Neural cell (in vitro differentiated cells): ENCODE measurements at regions not wholly inside any gene's neighbourhood (a gene's known extent, or its start where the extent isn't known, plus 50 kb on each side); places are given as distances from the start of the nearest gene placed in this dataset.

Experiments used
- H2AFZ ChIP-seq: fragments of 200-600, 300-800 bp; sonication (generic), shearing (Covaris generic); 2 replicates; pipeline ENCODE4 v1.6.0; 2014; ENCODE audit warnings: low read depth, mild to moderate bottlenecking, antibody characterized with exemption, low read length, moderate library complexity
- H3F3A ChIP-seq: fragments of 200-600 bp; shearing (Covaris generic); 2 replicates; pipeline ENCODE4 v1.6.1; 2016; ENCODE audit warnings: mild to moderate bottlenecking, moderate library complexity, mixed read lengths, antibody characterized with exemption, low read length; ENCODE audit not compliant: insufficient read depth, poor library complexity, severe bottlenecking
- H3K27ac ChIP-seq: fragments of 200-600, 300-800 bp; sonication (generic), shearing (Covaris generic); 2 replicates; pipeline ENCODE4 v1.5.1; 2014; ENCODE audit warnings: mild to moderate bottlenecking, low read length, moderate library complexity
- H3K27me3 ChIP-seq: fragments of 300-800, 200-600 bp; sonication (generic), shearing (Covaris generic); 2 replicates; pipeline ENCODE4 v1.6.0; 2014; ENCODE audit warnings: mild to moderate bottlenecking, low read depth, low read length, moderate library complexity; ENCODE audit not compliant: insufficient read depth
- H3K36me3 ChIP-seq: fragments of 300-800, 200-600 bp; sonication (generic), shearing (Covaris generic); 2 replicates; pipeline ENCODE4 v1.5.1; 2014; ENCODE audit warnings: mild to moderate bottlenecking, antibody characterized with exemption, low read length, moderate library complexity; ENCODE audit not compliant: insufficient read depth
- H3K4me2 ChIP-seq: fragments of 300-800, 200-600 bp; sonication (generic), shearing (Covaris generic); 2 replicates; pipeline ENCODE4 v1.6.0; 2014; ENCODE audit warnings: mild to moderate bottlenecking, low read length
- H3K4me3 ChIP-seq: fragments of 300-800, 200-600 bp; sonication (generic), shearing (Covaris generic); 2 replicates; pipeline ENCODE4 v1.5.1; 2014; ENCODE audit warnings: mild to moderate bottlenecking, low read length, moderate library complexity
- H3K79me2 ChIP-seq: fragments of 200-600 bp; shearing (Covaris generic); replicated peaks from 2 replicates; pipeline ENCODE4 v1.6.0; 2014; ENCODE audit warnings: mild to moderate bottlenecking, low read length, moderate library complexity; ENCODE audit not compliant: insufficient read depth
- H3K9ac ChIP-seq: fragments of 300-800, 200-600 bp; sonication (generic), shearing (Covaris generic); 2 replicates; pipeline ENCODE4 v1.6.1; 2016; ENCODE audit warnings: mild to moderate bottlenecking, low read length, mixed read lengths
- H3K9me2 ChIP-seq: fragments of 200-600 bp; shearing (Covaris generic); 2 replicates; pipeline ENCODE4 v1.6.1; 2016; ENCODE audit warnings: mild to moderate bottlenecking, low read length, mixed read lengths; ENCODE audit not compliant: insufficient read depth
- H3K9me3 ChIP-seq: fragments of 200-600, 300-800 bp; sonication (generic), shearing (Covaris generic); 2 replicates; pipeline ENCODE4 v1.6.1; 2016; ENCODE audit warnings: mild to moderate bottlenecking, mixed run types, low read length, moderate library complexity, mixed read lengths
- H4K20me1 ChIP-seq: fragments of 200-600 bp; shearing (Covaris generic); 2 replicates; pipeline ENCODE4 v1.6.1; 2016; ENCODE audit warnings: mild to moderate bottlenecking, mixed run types; ENCODE audit not compliant: insufficient read depth
- CTCF ChIP-seq: fragments of 450-650 bp; IDR thresholded peaks from 2 replicates; pipeline ENCODE4 v1.5.1; 2014; ENCODE audit warnings: antibody characterized with exemption, mild to moderate bottlenecking, moderate library complexity; ENCODE audit not compliant: poor library complexity, severe bottlenecking
- EP300 ChIP-seq: fragments of 450-650 bp; conservative IDR thresholded peaks from 2 replicates; pipeline ENCODE4 v1.6.1; 2014; ENCODE audit warnings: antibody characterized with exemption, mild to moderate bottlenecking, moderate library complexity; ENCODE audit not compliant: poor library complexity, severe bottlenecking
- EZH2 ChIP-seq: fragments of 200-600, 300-800 bp; shearing (Covaris generic), sonication (generic); IDR thresholded peaks from 2 replicates; pipeline ENCODE4 v1.6.1; 2014; ENCODE audit warnings: antibody characterized with exemption, low read length, borderline replicate concordance, mild to moderate bottlenecking; ENCODE audit not compliant: insufficient read depth, poor library complexity, severe bottlenecking
- MXI1 ChIP-seq: fragments of 450-650 bp; conservative IDR thresholded peaks from 2 replicates; pipeline ENCODE4 v1.6.1; 2014; ENCODE audit warnings: antibody characterized with exemption, mild to moderate bottlenecking; ENCODE audit not compliant: poor library complexity, severe bottlenecking
- POLR2AphosphoS5 ChIP-seq: IDR thresholded peaks from 2 replicates; pipeline ENCODE4 v1.6.1; 2012
- RAD21 ChIP-seq: fragments of 450-650 bp; conservative IDR thresholded peaks from 2 replicates; pipeline ENCODE4 v1.6.1; 2014; ENCODE audit warnings: antibody characterized with exemption, mild to moderate bottlenecking, moderate library complexity
- REST ChIP-seq: IDR thresholded peaks from 2 replicates; pipeline ENCODE4 v1.6.1; 2012; ENCODE audit warnings: borderline replicate concordance
- SMC3 ChIP-seq: fragments of 450-650 bp; conservative IDR thresholded peaks from 2 replicates; pipeline ENCODE4 v1.6.1; 2014; ENCODE audit warnings: antibody characterized with exemption, mild to moderate bottlenecking, moderate library complexity; ENCODE audit not compliant: poor library complexity
- TAF1 ChIP-seq: IDR thresholded peaks from 2 replicates; pipeline ENCODE4 v1.6.1; 2012; ENCODE audit warnings: low read depth

GRCh38 chr1:47621483-47621882 lies 183.6 kb downstream of the FOXD2 start:
- H3F3A ChIP-seq, result no peaks in the 10 kb centered on the region
- no peaks in the 10 kb centered on the region for H3K36me3 ChIP-seq
- TF ChIP-seq TAF1 (no peak), EP300 (no peak), POLR2AphosphoS5 (no peak), REST (no peak), EZH2 (no peak), RAD21 (no peak), SMC3 (no peak), MXI1 (no peak), CTCF (no peak)
- no peak overlapping the region for H3K4me3 ChIP-seq
- H3K27me3 ChIP-seq, result no peaks in the 10 kb centered on the region
- no peaks in the 10 kb centered on the region for H3K9me3 ChIP-seq
- H3K4me2 ChIP-seq, result no peak overlapping the region
- no peaks in the 10 kb centered on the region for H3K9me2 ChIP-seq
- no peaks in the 10 kb centered on the region for H3K79me2 ChIP-seq
- no peak overlapping the region for H3K27ac ChIP-seq
- H2AFZ ChIP-seq, result no peak overlapping the region
- no peak overlapping the region for H3K9ac ChIP-seq
- H4K20me1 ChIP-seq, result no peaks in the 10 kb centered on the region

- Histone ChIP-seq H3K36me3 (no peaks in the 10 kb centered on the region), H3K79me2 (no peaks in the 10 kb centered on the region), H3K27me3 (no peaks in the 10 kb centered on the region), H4K20me1 (no peaks in the 10 kb centered on the region), H3K9me3 (no peaks in the 10 kb centered on the region), H3K27ac (no peak overlapping the region), H3K9me2 (no peaks in the 10 kb centered on the region), H2AFZ (no peak overlapping the region), H3K4me2 (no peak overlapping the region), H3K9ac (no peak overlapping the region), H3K4me3 (no peak overlapping the region), H3F3A (no peaks in the 10 kb centered on the region)
- no peak for TF ChIP-seq TAF1
- TF ChIP-seq POLR2AphosphoS5, result no peak
- no peak for TF ChIP-seq SMC3
- TF ChIP-seq RAD21, result no peak
- no peak for TF ChIP-seq CTCF
Measured at GRCh38 chr1:47621977-47622376, 184.1 kb downstream of the FOXD2 start.
